ENCODE measurements at regions not wholly inside any gene's neighbourhood (a gene's known extent, or its start where the extent isn't known, plus 50 kb on each side); places are given as distances from the start of the nearest gene placed in this dataset.
"Not testable (repeated sequence)": the region's sequence is repeated elsewhere in the genome, so short reads cannot be mapped to it uniquely, and the experiment has no call there.

GRCh38 chr3:82002986-82003642, 241.7 kb upstream of the GBE1 start:
- DNase-seq, result no peak

- DNase-seq, result no peak
Measured at GRCh38 chr3:82002491-82002890, 241.0 kb upstream of the GBE1 start.

- DNase-seq, result no peak
Measured at GRCh38 chr3:82001276-82001923, 240.0 kb upstream of the GBE1 start.

GRCh38 chr3:82000773-82001172, 239.3 kb upstream of the GBE1 start:
- no peak for DNase-seq

- no peak for DNase-seq
Measured at GRCh38 chr3:82000350-82000749, 238.9 kb upstream of the GBE1 start.

GRCh38 chr3:81998907-81999306, 237.5 kb upstream of the GBE1 start:
- DNase-seq, result no peak

- DNase-seq, result no peak
Measured at GRCh38 chr3:81998139-81998755, 236.8 kb upstream of the GBE1 start.

GRCh38 chr3:81997390-81997789, 235.9 kb upstream of the GBE1 start:
- DNase-seq, result no peak

GRCh38 chr3:81995329-81995728, 233.9 kb upstream of the GBE1 start:
- DNase-seq, result no peak

GRCh38 chr3:81989758-81990157, 228.3 kb upstream of the GBE1 start:
- DNase-seq, result no peak

GRCh38 chr3:81989274-81989673, 227.8 kb upstream of the GBE1 start:
- DNase-seq, result no peak

GRCh38 chr3:81987412-81987811, 226.0 kb upstream of the GBE1 start:
- DNase-seq, result not testable (repeated sequence)

- no peak for DNase-seq
Measured at GRCh38 chr3:81985996-81986723, 224.7 kb upstream of the GBE1 start.

- no peak for DNase-seq
Measured at GRCh38 chr3:81983382-81983781, 221.9 kb upstream of the GBE1 start.

- no peak for DNase-seq
Measured at GRCh38 chr3:81980596-81981494, 219.4 kb upstream of the GBE1 start.

- no peak for DNase-seq
Measured at GRCh38 chr3:81974751-81975150, 213.3 kb upstream of the GBE1 start.

GRCh38 chr3:81968658-81969057, 207.2 kb upstream of the GBE1 start:
- no peak for DNase-seq

GRCh38 chr3:81967393-81967792, 205.9 kb upstream of the GBE1 start:
- DNase-seq, result no peak

- DNase-seq, result no peak
Measured at GRCh38 chr3:81965696-81966095, 204.3 kb upstream of the GBE1 start.

GRCh38 chr3:81962396-81962795, 201.0 kb upstream of the GBE1 start:
- no peak for DNase-seq

- DNase-seq, result no peak
Measured at GRCh38 chr3:81958972-81959640, 197.7 kb upstream of the GBE1 start.

GRCh38 chr3:81955878-81956277, 194.4 kb upstream of the GBE1 start:
- DNase-seq, result no peak

All from skin of body (tissue), 1 donor.